GM18861 (cell line): ENCODE measurements at regions not wholly inside any gene's neighbourhood (a gene's known extent, or its start where the extent isn't known, plus 50 kb on each side); places are given as distances from the start of the nearest gene placed in this dataset.
"Not testable (repeated sequence)": the region's sequence is repeated elsewhere in the genome, so short reads cannot be mapped to it uniquely, and the experiment has no call there.

Experiments used
- ATAC-seq: cut with Tn5 transposase; IDR thresholded peaks from one replicate; pipeline ENCODE4 v1.9.1; 2021; ENCODE audit not compliant: unreplicated experiment

DNA sequence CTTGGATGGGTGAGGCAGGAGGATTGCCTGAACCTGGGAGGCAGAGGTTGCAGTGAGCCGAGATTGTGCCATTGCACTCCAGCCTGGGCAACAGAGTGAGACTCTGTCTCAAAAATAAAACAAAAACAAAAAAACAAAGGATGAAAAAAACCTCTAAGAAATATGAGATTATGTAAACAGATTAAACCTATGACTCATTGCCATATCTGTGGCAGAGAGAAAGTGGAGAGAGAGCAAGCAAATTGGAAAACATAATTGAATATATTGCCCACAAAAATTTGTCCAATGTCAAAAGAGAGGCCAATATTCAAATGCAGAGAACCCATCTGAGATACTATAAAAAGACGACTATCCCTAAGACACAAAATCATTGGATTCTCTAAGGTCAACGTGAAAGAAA lies 1106.0 kb downstream of the OTOL1 start:
- no peak for ATAC-seq

DNA sequence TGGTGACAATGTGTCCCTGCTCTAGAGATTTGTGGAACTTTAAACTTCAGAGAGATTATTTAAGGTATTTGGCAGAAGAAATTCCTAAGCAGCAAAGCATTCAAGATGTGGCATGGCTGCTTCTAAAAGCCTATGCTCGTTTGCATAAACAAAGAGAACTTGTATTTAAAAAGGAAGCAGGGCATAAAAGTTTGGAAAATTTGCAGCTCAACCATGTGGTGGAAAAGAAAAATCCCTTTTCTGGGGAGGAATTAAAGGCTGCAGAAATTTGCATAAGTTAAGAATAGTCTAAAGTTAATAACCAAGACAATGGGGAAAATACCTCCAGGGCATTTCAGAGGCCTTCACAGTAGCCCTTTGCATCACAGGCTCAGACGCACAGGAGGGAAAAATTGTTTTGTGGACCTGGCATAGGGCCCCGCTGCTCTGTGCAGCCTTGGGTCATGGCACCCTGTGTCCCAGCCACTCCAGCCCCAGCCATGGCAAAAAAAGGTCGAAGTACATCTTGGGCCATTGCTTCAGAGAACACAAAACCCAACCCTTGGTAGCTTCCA lies 1109.1 kb downstream of the OTOL1 start:
- ATAC-seq = no peak

DNA sequence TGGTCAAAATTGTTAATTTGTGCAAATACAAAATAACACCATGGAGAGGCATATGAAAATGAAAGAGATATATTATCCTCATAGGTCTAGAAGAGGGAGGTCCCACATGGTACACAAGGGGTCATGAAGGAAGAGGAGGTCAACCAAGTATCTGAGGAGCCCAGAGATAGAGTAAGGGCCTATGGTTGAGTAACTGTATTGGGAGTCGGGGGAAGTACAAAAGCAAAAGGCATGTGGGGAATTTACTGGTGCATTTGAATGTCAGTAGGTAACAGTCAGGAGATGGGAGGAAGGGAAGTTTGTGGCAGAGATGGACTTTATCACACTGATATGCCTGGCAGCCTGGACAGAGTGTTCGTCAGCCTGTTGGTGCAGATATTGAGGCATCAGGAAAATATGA lies 1113.7 kb downstream of the OTOL1 start:
- ATAC-seq = no peak

GRCh38 chr3:162612991-162613390 lies 1116.4 kb downstream of the OTOL1 start:
- ATAC-seq = no peak

DNA sequence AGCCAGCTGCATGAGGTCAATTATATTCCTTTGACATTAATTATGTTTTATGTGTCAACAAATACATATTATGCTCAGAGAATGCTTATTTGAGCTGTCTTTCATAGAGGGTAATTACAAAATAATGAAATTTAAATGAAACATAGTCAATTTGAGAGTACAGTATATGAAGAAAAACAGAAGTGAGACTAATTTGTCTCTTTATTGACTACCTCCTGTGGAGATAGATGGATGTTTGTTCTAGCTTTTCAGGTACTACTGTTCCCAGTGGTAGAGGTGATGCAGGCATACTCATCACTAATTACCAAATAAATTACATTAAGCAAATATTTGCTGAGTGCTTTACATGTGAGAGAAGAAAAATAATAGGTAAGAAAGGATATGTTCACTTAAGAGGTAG lies 1129.6 kb downstream of the OTOL1 start:
- no peak for ATAC-seq

- no peak for ATAC-seq
Measured at GRCh38 chr3:162628531-162628930, 1131.9 kb downstream of the OTOL1 start.

DNA sequence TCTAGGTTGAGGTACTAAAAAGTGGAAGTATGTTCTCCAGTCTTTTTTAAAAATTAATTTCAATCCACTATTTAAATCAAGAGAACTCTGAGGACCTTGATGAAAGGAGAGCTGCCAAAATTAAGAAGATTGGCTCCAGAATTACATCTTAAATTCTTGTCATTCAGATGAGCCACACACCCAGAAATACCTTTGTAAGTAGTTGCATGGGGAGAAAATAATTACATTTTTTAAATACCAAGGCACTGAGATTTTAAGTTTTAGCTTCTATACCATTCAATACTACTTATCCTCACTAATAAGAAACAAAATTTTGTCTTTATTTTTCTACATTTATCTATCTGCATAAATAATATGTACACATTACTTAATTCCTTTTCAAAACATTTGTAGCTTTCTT lies 1132.8 kb downstream of the OTOL1 start:
- no peak for ATAC-seq

GRCh38 chr3:162632672-162633071 lies 1136.1 kb downstream of the OTOL1 start:
- ATAC-seq = no peak

- not testable (repeated sequence) for ATAC-seq
Measured at GRCh38 chr3:162640208-162640607, 1143.6 kb downstream of the OTOL1 start.

GRCh38 chr3:162641317-162641716 lies 1144.7 kb downstream of the OTOL1 start:
- no peak for ATAC-seq

DNA sequence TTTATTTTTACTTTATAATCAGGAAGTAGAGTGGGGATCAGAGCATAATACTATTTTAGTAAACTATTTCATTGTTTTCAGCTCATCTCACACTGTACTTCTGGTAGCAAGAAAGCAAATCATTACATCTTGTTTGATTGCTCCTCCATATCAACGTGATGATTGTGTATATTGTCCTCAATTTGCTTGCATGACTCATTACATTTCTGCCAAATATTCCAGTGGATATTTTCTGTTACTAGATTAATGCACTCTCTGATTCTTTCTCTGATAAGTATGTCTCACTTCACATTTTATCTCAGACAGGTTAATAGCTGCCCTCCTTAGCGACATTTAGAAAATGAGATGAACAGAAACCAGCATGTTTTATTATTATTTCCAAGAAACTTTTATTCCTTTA lies 1145.3 kb downstream of the OTOL1 start:
- ATAC-seq = no peak

- no peak for ATAC-seq
Measured at GRCh38 chr3:162643245-162643644, 1146.6 kb downstream of the OTOL1 start.

GRCh38 chr3:162647321-162647720 lies 1150.7 kb downstream of the OTOL1 start:
- ATAC-seq = no peak

DNA sequence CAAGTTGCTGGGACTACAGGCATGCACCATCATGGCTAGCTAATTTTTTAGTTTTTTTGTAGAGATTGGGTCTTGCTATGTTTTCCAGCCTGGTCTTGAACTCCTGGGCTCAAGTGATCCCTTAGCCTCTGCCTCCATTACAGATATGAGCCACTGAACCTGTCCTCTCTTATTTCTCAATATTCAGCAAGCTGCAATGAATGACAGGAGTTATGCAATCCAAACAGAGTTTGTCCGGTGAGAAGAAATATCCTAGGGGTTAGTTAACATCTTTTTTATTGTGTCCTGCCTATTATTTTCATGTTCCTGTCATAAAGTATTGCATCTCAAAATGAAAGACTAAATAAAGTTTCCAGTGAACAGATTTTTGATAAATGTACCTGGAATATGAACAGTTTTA lies 1161.4 kb downstream of the OTOL1 start:
- no peak for ATAC-seq

GRCh38 chr3:162665684-162666391 lies 1169.2 kb downstream of the OTOL1 start:
- no peak for ATAC-seq

DNA sequence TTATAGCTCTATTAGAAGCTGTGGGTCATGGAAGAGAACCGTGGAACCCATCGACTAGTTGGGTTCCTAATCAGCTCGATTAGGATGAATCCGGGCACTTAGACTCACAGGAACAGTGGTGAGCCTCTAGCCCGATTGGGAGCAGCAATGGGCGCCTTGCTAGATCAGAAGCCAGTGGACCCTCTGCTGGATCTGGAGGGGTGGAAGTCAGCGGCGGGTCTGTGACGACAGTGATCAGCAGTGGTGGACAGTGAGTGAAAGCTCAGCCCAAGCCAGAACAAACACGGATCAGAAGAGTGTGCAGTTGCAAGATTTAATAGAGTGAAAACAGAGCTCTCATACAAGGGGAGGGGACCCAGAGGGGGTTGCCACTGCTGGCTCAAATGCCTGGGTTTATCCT lies 1170.2 kb downstream of the OTOL1 start:
- no peak for ATAC-seq

DNA sequence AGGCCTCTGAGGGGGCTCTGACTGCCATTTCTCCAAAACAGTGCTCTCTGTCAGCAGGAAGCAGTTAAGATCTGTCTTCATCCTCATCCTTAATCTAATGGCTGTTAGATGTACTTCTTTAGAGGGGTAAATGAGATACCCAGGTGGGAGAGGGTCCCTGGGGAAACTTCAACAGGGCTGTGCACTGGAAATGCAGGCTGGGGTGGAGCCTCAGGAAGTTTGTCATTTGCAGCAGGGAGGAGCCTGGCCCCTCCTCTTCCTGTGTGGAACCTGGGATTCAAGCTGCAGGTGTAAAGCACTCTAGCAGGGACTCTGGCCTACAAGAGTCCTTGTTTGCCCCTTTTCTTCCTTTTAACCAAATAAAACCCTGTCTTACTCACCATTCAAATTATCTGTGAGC lies 1173.6 kb downstream of the OTOL1 start:
- ATAC-seq = no peak

- ATAC-seq = no peak
Measured at GRCh38 chr3:162677475-162677874, 1180.9 kb downstream of the OTOL1 start.

DNA sequence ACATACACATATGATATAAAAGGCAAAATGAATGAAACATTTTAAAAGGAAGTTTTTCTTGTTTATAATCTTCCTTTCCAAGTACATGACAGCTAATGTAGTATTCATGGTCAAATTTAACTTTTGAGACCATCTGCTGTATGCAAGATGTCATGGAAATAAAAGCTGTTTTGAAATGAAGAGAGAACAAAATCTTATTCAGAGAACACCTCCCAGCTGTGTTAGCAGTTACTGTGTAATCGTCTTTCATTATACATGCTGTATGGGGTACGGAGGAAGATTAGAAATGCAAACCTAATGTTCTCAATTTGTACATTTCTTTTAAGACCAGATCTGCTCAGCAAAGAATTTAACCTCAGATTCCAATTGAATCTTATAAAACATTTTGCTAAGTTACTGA lies 1182.3 kb downstream of the OTOL1 start:
- no peak for ATAC-seq

DNA sequence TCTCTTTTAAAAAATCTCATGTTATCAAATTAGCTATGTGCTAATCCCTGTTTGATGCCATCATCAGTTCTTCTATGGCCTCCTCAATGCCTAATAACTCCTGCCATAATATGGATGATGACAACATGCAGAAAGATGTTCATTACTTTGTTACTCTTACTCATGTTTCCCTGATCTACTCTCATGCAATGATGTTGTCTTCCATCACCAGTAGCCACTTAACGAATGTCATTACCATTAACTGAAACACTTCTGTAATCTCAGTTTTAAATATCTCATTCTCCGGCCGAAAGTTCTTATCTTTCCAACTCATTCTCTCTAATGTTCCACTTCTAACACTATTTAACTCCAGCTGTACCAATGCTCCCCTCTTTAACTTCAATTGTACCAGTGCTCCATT lies 1187.7 kb downstream of the OTOL1 start:
- ATAC-seq = no peak

DNA sequence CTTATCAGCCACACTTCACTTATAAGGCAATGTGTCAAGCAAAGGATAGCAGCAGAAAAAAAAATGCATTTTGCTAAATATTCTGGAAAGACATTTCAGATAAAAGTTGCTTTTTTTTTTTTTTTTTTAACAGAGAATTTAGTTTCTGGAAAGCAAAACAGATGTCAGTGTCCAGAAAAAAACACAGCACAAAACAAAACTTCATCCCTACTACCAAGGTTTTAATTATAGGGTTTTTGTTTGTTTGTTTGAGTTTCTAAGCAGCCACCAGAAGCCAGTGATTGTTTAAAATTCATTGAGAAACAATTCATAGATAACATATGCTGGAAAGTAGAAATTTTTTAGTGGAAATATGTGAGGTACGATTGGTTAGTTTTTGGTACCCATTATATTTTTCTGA lies 1202.7 kb downstream of the OTOL1 start:
- no peak for ATAC-seq

- ATAC-seq = no peak
Measured at GRCh38 chr3:162701211-162701610, 1204.6 kb downstream of the OTOL1 start.

- no peak for ATAC-seq
Measured at GRCh38 chr3:162702768-162703385, 1206.3 kb downstream of the OTOL1 start.
